ENCODE measurements at regions not wholly inside any gene's neighbourhood (a gene's known extent, or its start where the extent isn't known, plus 50 kb on each side); places are given as distances from the start of the nearest gene placed in this dataset.

DNA sequence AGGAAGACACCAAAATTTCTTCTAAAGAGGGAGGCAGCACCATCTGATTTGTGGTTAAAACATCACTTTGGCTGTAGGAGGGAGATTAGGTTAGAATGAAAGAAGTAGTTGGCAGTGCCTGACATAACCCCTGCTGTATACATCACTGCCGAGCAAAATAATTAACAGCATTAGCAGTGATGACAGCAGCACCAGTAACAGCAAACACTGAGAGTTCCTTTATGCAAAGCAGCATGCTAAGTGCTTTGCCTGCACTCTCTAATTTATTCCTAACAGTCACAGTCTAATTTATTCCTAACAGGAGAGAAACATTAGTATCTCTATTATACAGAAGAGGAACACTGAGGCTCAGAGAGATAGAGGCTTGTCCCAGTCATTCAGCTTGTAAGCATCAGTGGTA, 1469.7 kb downstream of the AACS start:
- Histone ChIP-seq H4K20me1 (ENCODE audit: insufficient read depth) (no peaks in the 10 kb centered on the region), H3K27ac (ENCODE audit: low read length) (no peak overlapping the region), H3K79me2 (replicated peaks; ENCODE audit: insufficient read depth, low read length) (no peaks in the 10 kb centered on the region), H3K36me3 (ENCODE audit: insufficient read depth, low read length) (no peaks in the 10 kb centered on the region), H2AFZ (ENCODE audit: low read depth, low read length) (no peak overlapping the region), H3K9me3 (ENCODE audit: low read length) (no peaks in the 10 kb centered on the region), H3K4me2 (ENCODE audit: low read length) (no peak overlapping the region), H3F3A (ENCODE audit: insufficient read depth, low read length, poor library complexity, severe bottlenecking) (no peaks in the 10 kb centered on the region), H3K9me2 (ENCODE audit: insufficient read depth, low read length) (no peaks in the 10 kb centered on the region), H3K9ac (ENCODE audit: low read length) (no peak overlapping the region), H3K4me3 (ENCODE audit: low read length) (no peak overlapping the region), H3K27me3 (ENCODE audit: insufficient read depth, low read depth, low read length) (no peaks in the 10 kb centered on the region)
- no peak for TF ChIP-seq EP300 (conservative IDR thresholded peaks at IDR 0.05; ENCODE audit: poor library complexity, severe bottlenecking)
- TF ChIP-seq POLR2AphosphoS5 (IDR thresholded peaks at IDR 0.05) = no peak
- no peak for TF ChIP-seq RAD21 (conservative IDR thresholded peaks at IDR 0.05)
- TF ChIP-seq TAF1 (IDR thresholded peaks at IDR 0.05; ENCODE audit: low read depth) = no peak

DNA sequence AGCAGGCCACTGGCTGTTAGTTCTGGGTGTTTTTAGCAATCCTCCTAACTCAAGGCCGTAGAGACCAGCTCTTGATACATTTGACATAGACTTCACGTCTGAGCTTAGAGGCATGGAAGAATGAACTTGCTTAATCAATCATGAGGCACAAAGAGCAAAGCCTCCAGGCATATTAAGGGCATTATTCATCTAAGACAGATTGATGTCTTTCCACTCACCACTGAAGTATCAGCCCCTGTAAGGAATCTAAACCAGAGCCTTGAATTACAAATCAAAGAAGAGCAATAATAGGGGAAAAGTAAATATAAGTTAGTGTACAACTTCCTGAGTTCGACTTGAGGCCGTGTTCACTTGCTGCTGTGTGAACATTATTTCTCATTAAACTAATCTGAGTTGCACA, 1470.7 kb downstream of the AACS start:
- Histone ChIP-seq H3K9ac (ENCODE audit: low read length) (no peak overlapping the region), H3K79me2 (replicated peaks; ENCODE audit: insufficient read depth, low read length) (no peaks in the 10 kb centered on the region), H2AFZ (ENCODE audit: low read depth, low read length) (no peak overlapping the region), H3F3A (ENCODE audit: insufficient read depth, low read length, poor library complexity, severe bottlenecking) (no peaks in the 10 kb centered on the region), H3K9me2 (ENCODE audit: insufficient read depth, low read length) (no peaks in the 10 kb centered on the region), H4K20me1 (ENCODE audit: insufficient read depth) (no peaks in the 10 kb centered on the region), H3K4me3 (ENCODE audit: low read length) (no peak overlapping the region), H3K36me3 (ENCODE audit: insufficient read depth, low read length) (no peaks in the 10 kb centered on the region), H3K9me3 (ENCODE audit: low read length) (no peaks in the 10 kb centered on the region), H3K27ac (ENCODE audit: low read length) (no peak overlapping the region), H3K4me2 (ENCODE audit: low read length) (no peak overlapping the region), H3K27me3 (ENCODE audit: insufficient read depth, low read depth, low read length) (no peaks in the 10 kb centered on the region)
- no peak for TF ChIP-seq CTCF (IDR thresholded peaks at IDR 0.05; ENCODE audit: poor library complexity, severe bottlenecking)
- no peak for TF ChIP-seq TAF1 (IDR thresholded peaks at IDR 0.05; ENCODE audit: low read depth)
- no peak for TF ChIP-seq POLR2AphosphoS5 (IDR thresholded peaks at IDR 0.05)
- TF ChIP-seq, protein P1, sequence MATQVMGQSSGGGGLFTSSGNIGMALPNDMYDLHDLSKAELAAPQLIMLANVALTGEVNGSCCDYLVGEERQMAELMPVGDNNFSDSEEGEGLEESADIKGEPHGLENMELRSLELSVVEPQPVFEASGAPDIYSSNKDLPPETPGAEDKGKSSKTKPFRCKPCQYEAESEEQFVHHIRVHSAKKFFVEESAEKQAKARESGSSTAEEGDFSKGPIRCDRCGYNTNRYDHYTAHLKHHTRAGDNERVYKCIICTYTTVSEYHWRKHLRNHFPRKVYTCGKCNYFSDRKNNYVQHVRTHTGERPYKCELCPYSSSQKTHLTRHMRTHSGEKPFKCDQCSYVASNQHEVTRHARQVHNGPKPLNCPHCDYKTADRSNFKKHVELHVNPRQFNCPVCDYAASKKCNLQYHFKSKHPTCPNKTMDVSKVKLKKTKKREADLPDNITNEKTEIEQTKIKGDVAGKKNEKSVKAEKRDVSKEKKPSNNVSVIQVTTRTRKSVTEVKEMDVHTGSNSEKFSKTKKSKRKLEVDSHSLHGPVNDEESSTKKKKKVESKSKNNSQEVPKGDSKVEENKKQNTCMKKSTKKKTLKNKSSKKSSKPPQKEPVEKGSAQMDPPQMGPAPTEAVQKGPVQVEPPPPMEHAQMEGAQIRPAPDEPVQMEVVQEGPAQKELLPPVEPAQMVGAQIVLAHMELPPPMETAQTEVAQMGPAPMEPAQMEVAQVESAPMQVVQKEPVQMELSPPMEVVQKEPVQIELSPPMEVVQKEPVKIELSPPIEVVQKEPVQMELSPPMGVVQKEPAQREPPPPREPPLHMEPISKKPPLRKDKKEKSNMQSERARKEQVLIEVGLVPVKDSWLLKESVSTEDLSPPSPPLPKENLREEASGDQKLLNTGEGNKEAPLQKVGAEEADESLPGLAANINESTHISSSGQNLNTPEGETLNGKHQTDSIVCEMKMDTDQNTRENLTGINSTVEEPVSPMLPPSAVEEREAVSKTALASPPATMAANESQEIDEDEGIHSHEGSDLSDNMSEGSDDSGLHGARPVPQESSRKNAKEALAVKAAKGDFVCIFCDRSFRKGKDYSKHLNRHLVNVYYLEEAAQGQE (IDR thresholded peaks at IDR 0.05; ENCODE audit: borderline replicate concordance) = no peak
- TF ChIP-seq MXI1 (conservative IDR thresholded peaks at IDR 0.05; ENCODE audit: poor library complexity, severe bottlenecking) = no peak

DNA sequence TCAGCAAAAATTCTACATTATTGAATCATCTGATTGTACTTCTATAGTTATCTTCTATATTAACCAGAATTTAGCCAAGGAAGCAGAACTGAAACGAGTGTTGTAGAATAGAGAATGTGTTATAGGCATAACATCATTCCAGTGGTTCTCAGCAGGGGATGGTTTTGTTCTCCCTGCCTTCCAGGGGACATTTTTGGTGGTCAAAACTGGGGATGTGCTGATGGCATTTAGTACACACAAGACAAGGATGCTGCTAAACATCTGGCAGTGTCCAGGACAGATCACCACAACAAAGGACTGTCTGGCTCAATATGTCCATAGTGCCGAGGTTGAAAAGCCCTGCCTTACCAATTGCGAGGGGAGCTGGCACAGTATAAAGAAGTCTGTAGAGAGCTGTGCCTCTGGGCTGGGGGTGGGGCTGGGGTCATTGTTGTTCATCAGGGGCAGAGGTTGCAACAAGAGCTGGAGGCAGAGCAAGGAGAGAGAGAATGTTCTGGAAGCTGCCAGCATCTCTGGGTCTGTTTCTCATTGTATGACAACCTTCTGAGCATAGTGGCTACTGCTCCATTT, 1472.8 kb downstream of the AACS start:
- H3K4me2 ChIP-seq (ENCODE audit: low read length) = no peak overlapping the region
- H3K9ac ChIP-seq (ENCODE audit: low read length) = no peak overlapping the region
- H3K79me2 ChIP-seq (replicated peaks; ENCODE audit: insufficient read depth, low read length) = no peaks in the 10 kb centered on the region
- TF ChIP-seq POLR2AphosphoS5 (IDR thresholded peaks at IDR 0.05) (no peak), RAD21 (conservative IDR thresholded peaks at IDR 0.05) (no peak), CTCF (IDR thresholded peaks at IDR 0.05; ENCODE audit: poor library complexity, severe bottlenecking) (no peak), TAF1 (IDR thresholded peaks at IDR 0.05; ENCODE audit: low read depth) (no peak), MXI1 (conservative IDR thresholded peaks at IDR 0.05; ENCODE audit: poor library complexity, severe bottlenecking) (no peak), SMC3 (conservative IDR thresholded peaks at IDR 0.05; ENCODE audit: poor library complexity) (no peak), EP300 (conservative IDR thresholded peaks at IDR 0.05; ENCODE audit: poor library complexity, severe bottlenecking) (no peak), EZH2 (IDR thresholded peaks at IDR 0.05; ENCODE audit: borderline replicate concordance, insufficient read depth, low read length, poor library complexity, severe bottlenecking) (no peak)
- TF ChIP-seq, protein P1 (IDR thresholded peaks at IDR 0.05; ENCODE audit: borderline replicate concordance) = no peak
- H3F3A ChIP-seq (ENCODE audit: insufficient read depth, low read length, poor library complexity, severe bottlenecking) = no peaks in the 10 kb centered on the region
- no peaks in the 10 kb centered on the region for H3K27me3 ChIP-seq (ENCODE audit: insufficient read depth, low read depth, low read length)
- H3K27ac ChIP-seq (ENCODE audit: low read length) = no peak overlapping the region
- no peak overlapping the region for H2AFZ ChIP-seq (ENCODE audit: low read depth, low read length)
- no peaks in the 10 kb centered on the region for H3K9me3 ChIP-seq (ENCODE audit: low read length)
- H3K9me2 ChIP-seq (ENCODE audit: insufficient read depth, low read length) = no peaks in the 10 kb centered on the region
- H3K4me3 ChIP-seq (ENCODE audit: low read length) = no peak overlapping the region
- H4K20me1 ChIP-seq (ENCODE audit: insufficient read depth) = no peaks in the 10 kb centered on the region
- no peaks in the 10 kb centered on the region for H3K36me3 ChIP-seq (ENCODE audit: insufficient read depth, low read length)
